ENCODE measurements at regions not wholly inside any gene's neighbourhood (a gene's known extent, or its start where the extent isn't known, plus 50 kb on each side); places are given as distances from the start of the nearest gene placed in this dataset.

GRCh38 chr14:76678244-76678800 lies 82.9 kb upstream of the VASH1 start:
- 0 out of 2 replicates have a peak, but pooled peaks cover 13% of the 10 kb centered on the region for H3K9me3 ChIP-seq (ENCODE audit: insufficient read depth, low read depth)
- BruUV-seq (replicated peaks) = no TSS peak
- intact Hi-C loops (cut with micrococcal nuclease; ENCODE audit: unreplicated experiment) = no loop called here

DNA sequence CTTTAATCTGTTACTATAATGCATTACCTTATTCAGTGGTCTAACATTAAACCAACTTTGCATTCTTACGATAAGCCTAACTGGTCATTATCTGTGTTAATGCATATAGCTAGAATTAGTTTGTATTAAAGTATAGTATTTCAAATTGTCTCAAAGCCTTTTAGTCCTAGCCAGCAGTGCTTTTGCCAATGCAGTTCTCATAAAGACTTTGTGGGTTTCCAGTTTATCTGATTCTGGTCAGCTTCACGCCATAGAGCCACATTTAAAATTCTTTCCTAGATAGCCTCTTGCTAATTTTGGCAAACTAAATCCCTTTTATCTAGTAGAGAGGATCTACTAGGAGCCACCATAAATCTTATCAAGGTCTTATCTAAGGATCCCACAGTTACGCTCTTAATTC lies 78.9 kb upstream of the VASH1 start:
- Histone ChIP-seq H3F3A (ENCODE audit: insufficient read depth, low read depth) (no peaks in the 10 kb centered on the region), H2AFZ (no peak overlapping the region), H3K9me2 (ENCODE audit: insufficient read depth) (no peaks in the 10 kb centered on the region), H3K27me3 (ENCODE audit: insufficient read depth, low read depth) (peaks cover 28% of the 10 kb centered on the region), H3K4me3 (no peak overlapping the region), H4K20me1 (ENCODE audit: insufficient read depth) (no peaks in the 10 kb centered on the region), H3K27ac (no peak overlapping the region), H3K79me2 (ENCODE audit: low read depth) (no peaks in the 10 kb centered on the region), H3K9me3 (ENCODE audit: insufficient read depth, low read depth) (0 out of 2 replicates have a peak, but pooled peaks cover 13% of the 10 kb centered on the region), H3K4me2 (no peak overlapping the region), H3K4me1 (replicated peaks; ENCODE audit: insufficient read depth) (no peaks in the 10 kb centered on the region), H3K36me3 (ENCODE audit: low read depth) (no peaks in the 10 kb centered on the region)
- BruUV-seq (replicated peaks) = no TSS peak
- CTCF ChIA-PET = no interaction called here
- DNase-seq = no peak
- TF ChIP-seq, protein P1, sequence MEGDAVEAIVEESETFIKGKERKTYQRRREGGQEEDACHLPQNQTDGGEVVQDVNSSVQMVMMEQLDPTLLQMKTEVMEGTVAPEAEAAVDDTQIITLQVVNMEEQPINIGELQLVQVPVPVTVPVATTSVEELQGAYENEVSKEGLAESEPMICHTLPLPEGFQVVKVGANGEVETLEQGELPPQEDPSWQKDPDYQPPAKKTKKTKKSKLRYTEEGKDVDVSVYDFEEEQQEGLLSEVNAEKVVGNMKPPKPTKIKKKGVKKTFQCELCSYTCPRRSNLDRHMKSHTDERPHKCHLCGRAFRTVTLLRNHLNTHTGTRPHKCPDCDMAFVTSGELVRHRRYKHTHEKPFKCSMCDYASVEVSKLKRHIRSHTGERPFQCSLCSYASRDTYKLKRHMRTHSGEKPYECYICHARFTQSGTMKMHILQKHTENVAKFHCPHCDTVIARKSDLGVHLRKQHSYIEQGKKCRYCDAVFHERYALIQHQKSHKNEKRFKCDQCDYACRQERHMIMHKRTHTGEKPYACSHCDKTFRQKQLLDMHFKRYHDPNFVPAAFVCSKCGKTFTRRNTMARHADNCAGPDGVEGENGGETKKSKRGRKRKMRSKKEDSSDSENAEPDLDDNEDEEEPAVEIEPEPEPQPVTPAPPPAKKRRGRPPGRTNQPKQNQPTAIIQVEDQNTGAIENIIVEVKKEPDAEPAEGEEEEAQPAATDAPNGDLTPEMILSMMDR (conservative IDR thresholded peaks at IDR 0.05) = no peak
- no peak for TF ChIP-seq EZH2 (IDR thresholded peaks at IDR 0.05; ENCODE audit: low read depth)
- intact Hi-C loops (cut with micrococcal nuclease; ENCODE audit: unreplicated experiment) = no loop called here
- POLR2A ChIA-PET (ENCODE audit: unreplicated experiment) = no interaction called here

More at GRCh38 chr14:76678244-76678800, 82.9 kb upstream of the VASH1 start:
- Histone ChIP-seq H3K27me3 (ENCODE audit: insufficient read depth, low read depth) (peaks cover 68% of the 10 kb centered on the region), H2AFZ (no peak overlapping the region), H4K20me1 (ENCODE audit: insufficient read depth) (no peaks in the 10 kb centered on the region), H3K27ac (no peak overlapping the region), H3K4me1 (replicated peaks; ENCODE audit: insufficient read depth) (no peaks in the 10 kb centered on the region), H3K36me3 (ENCODE audit: low read depth) (no peaks in the 10 kb centered on the region), H3K4me2 (no peak overlapping the region), H3K9me2 (ENCODE audit: insufficient read depth) (no peaks in the 10 kb centered on the region), H3F3A (ENCODE audit: insufficient read depth, low read depth) (no peaks in the 10 kb centered on the region), H3K79me2 (ENCODE audit: low read depth) (no peaks in the 10 kb centered on the region), H3K4me3 (no peak overlapping the region)
- POLR2A ChIA-PET (ENCODE audit: unreplicated experiment) = no interaction called here
- CTCF ChIA-PET = no interaction called here
- DNase-seq = no peak
- TF ChIP-seq, protein P1 (conservative IDR thresholded peaks at IDR 0.05) = no peak
- no peak for TF ChIP-seq EZH2 (IDR thresholded peaks at IDR 0.05; ENCODE audit: low read depth)

DNA sequence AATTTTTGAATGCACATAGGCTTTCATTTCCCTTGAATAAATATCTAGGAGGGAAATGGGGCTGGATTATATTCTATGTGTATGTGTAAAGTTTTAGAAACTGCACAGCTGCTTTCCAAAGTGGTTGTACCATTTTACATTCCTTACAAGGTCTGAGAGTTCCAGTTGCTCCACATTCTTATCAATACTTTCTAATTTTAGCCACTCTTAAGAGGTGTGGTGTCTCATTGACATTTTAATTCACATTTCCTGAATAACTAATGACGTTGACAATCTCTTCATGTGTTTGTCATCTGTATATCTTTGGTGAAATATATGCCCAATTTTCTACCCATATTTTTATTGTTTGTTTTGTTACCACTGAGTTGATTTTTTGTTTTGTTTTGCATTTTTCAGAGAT lies 74.6 kb upstream of the VASH1 start:
- Histone ChIP-seq H2AFZ (no peak overlapping the region), H3F3A (ENCODE audit: insufficient read depth, low read depth) (no peaks in the 10 kb centered on the region), H3K4me2 (no peak overlapping the region), H3K4me3 (no peak overlapping the region), H3K9me3 (ENCODE audit: insufficient read depth, low read depth) (0 out of 2 replicates have a peak, but pooled peaks cover 9% of the 10 kb centered on the region), H4K20me1 (ENCODE audit: insufficient read depth) (no peaks in the 10 kb centered on the region), H3K4me1 (replicated peaks; ENCODE audit: insufficient read depth) (no peaks in the 10 kb centered on the region), H3K27me3 (ENCODE audit: insufficient read depth, low read depth) (peaks cover 25% of the 10 kb centered on the region), H3K9me2 (ENCODE audit: insufficient read depth) (no peaks in the 10 kb centered on the region), H3K36me3 (ENCODE audit: low read depth) (no peaks in the 10 kb centered on the region), H3K27ac (no peak overlapping the region), H3K79me2 (ENCODE audit: low read depth) (no peaks in the 10 kb centered on the region)
- ChIA-PET CTCF (no interaction called here), POLR2A (ENCODE audit: unreplicated experiment) (no interaction called here)
- TF ChIP-seq, protein P1 (conservative IDR thresholded peaks at IDR 0.05) = no peak
- TF ChIP-seq EZH2 (IDR thresholded peaks at IDR 0.05; ENCODE audit: low read depth) = no peak
- intact Hi-C loops (cut with micrococcal nuclease; ENCODE audit: unreplicated experiment) = no loop called here
- no TSS peak for BruUV-seq (replicated peaks)
- no peak for DNase-seq

Measured in PC-9 (cell line).